ENCODE measurements at regions not wholly inside any gene's neighbourhood (a gene's known extent, or its start where the extent isn't known, plus 50 kb on each side); places are given as distances from the start of the nearest gene placed in this dataset.

- TF ChIP-seq, protein P1, sequence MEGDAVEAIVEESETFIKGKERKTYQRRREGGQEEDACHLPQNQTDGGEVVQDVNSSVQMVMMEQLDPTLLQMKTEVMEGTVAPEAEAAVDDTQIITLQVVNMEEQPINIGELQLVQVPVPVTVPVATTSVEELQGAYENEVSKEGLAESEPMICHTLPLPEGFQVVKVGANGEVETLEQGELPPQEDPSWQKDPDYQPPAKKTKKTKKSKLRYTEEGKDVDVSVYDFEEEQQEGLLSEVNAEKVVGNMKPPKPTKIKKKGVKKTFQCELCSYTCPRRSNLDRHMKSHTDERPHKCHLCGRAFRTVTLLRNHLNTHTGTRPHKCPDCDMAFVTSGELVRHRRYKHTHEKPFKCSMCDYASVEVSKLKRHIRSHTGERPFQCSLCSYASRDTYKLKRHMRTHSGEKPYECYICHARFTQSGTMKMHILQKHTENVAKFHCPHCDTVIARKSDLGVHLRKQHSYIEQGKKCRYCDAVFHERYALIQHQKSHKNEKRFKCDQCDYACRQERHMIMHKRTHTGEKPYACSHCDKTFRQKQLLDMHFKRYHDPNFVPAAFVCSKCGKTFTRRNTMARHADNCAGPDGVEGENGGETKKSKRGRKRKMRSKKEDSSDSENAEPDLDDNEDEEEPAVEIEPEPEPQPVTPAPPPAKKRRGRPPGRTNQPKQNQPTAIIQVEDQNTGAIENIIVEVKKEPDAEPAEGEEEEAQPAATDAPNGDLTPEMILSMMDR (conservative IDR thresholded peaks at IDR 0.05 in 1 of 2, IDR thresholded peaks at IDR 0.05 in 1 of 2; ENCODE audit: low read depth in 1 of 2, low read length in 2 of 2), result no peak
- TF ChIP-seq EZH2 (IDR thresholded peaks at IDR 0.05; ENCODE audit: low read length, missing control alignments), result no peak
These were observed 200.2 kb downstream of the FOXO1 start for GRCh38 chr13:40466272-40466671.

Measured in fibroblast of lung (primary cell).